WERI-Rb-1 (cell line): ENCODE measurements at regions not wholly inside any gene's neighbourhood (a gene's known extent, or its start where the extent isn't known, plus 50 kb on each side); places are given as distances from the start of the nearest gene placed in this dataset.

Experiments
- DNase-seq: peaks from one replicate; pipeline ENCODE4 v3.0.0-alpha.2; 2020
- H3K27ac ChIP-seq: fragments of 250-450 bp; sonication (Bioruptor Pico); 2 replicates; pipeline ENCODE4 v1.5.1; 2020; ENCODE audit warnings: mild to moderate bottlenecking, moderate library complexity
- H3K27me3 ChIP-seq: fragments of 250-450 bp; sonication (Bioruptor Pico); 2 replicates; pipeline ENCODE4 v1.5.1; 2021; ENCODE audit warnings: mild to moderate bottlenecking, low read depth, moderate library complexity; ENCODE audit not compliant: insufficient read depth, severe bottlenecking
- H3K36me3 ChIP-seq: fragments of 250-450 bp; sonication (Bioruptor Pico); 2 replicates; pipeline ENCODE4 v1.5.1; 2020; ENCODE audit warnings: mild to moderate bottlenecking, moderate library complexity
- H3K4me3 ChIP-seq: 2 replicates; pipeline ENCODE4 v1.5.1; 2011; ENCODE audit warnings: low read depth, mild to moderate bottlenecking, control low read depth, low read length
- H3K9me3 ChIP-seq: fragments of 250-450 bp; sonication (Bioruptor Pico); 2 replicates; pipeline ENCODE4 v1.5.1; 2021; ENCODE audit warnings: mild to moderate bottlenecking, moderate library complexity; ENCODE audit not compliant: severe bottlenecking
- TF ChIP-seq, protein P1 (sequence below): IDR thresholded peaks from 2 replicates; pipeline ENCODE4 v1.5.1; 2011; ENCODE audit warnings: low read depth, mild to moderate bottlenecking, control low read depth, inconsistent platforms, low read length

DNA sequence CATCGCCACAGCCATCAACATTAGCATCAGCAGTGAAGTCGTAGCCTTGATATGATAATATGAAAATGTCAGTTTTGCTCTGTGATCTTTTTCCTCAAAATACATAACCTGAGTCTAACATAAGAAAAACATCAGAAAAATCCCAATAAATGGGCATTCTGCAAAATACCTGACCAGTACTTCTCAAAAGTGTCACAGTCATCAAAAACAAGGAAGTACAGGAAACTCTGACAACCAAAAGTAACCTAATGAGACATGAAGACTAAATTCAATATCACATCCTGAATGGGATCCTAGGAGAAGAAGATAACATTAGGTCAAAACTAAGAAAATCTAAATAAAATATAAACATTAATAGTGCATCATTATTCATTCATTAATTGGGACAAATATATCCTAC lies 1731.0 kb downstream of the SUCLG1 start:
- H3K27me3 ChIP-seq = no peaks in the 10 kb centered on the region
- no peak for DNase-seq
- H3K9me3 ChIP-seq = no peaks in the 10 kb centered on the region
- H3K4me3 ChIP-seq = no peak overlapping the region
- H3K27ac ChIP-seq = no peak overlapping the region
- TF ChIP-seq, protein P1, sequence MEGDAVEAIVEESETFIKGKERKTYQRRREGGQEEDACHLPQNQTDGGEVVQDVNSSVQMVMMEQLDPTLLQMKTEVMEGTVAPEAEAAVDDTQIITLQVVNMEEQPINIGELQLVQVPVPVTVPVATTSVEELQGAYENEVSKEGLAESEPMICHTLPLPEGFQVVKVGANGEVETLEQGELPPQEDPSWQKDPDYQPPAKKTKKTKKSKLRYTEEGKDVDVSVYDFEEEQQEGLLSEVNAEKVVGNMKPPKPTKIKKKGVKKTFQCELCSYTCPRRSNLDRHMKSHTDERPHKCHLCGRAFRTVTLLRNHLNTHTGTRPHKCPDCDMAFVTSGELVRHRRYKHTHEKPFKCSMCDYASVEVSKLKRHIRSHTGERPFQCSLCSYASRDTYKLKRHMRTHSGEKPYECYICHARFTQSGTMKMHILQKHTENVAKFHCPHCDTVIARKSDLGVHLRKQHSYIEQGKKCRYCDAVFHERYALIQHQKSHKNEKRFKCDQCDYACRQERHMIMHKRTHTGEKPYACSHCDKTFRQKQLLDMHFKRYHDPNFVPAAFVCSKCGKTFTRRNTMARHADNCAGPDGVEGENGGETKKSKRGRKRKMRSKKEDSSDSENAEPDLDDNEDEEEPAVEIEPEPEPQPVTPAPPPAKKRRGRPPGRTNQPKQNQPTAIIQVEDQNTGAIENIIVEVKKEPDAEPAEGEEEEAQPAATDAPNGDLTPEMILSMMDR = no peak
- H3K36me3 ChIP-seq = no peaks in the 10 kb centered on the region

- Histone ChIP-seq H3K4me3 (no peak overlapping the region), H3K9me3 (no peaks in the 10 kb centered on the region), H3K27ac (no peak overlapping the region), H3K27me3 (no peaks in the 10 kb centered on the region), H3K36me3 (no peaks in the 10 kb centered on the region)
- TF ChIP-seq, protein P1 = no peak
- no peak for DNase-seq
Observed at GRCh38 chr2:82708681-82709080, 1750.4 kb downstream of the SUCLG1 start.

DNA sequence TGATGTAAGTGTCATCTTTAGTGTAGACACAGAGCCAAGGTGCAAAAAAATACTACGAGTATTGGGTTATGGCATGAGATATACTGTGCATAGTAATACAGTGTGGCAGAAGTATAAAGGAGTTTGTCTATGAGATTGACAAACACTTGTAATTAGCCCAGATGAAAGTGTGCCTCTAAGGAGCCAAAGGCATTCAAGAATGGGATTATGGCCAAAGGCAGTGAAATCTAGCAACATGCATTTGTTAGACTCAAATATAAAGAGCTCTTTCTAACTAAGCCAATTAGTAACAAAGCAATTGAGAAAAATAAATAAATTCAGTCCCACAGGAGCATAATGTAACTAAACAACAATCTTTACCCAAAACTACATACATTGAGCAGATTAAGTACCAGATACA lies 1761.8 kb downstream of the SUCLG1 start:
- DNase-seq = no peak
- no peaks in the 10 kb centered on the region for H3K9me3 ChIP-seq
- no peaks in the 10 kb centered on the region for H3K36me3 ChIP-seq
- H3K4me3 ChIP-seq = no peak overlapping the region
- H3K27ac ChIP-seq = no peak overlapping the region
- TF ChIP-seq, protein P1 = no peak
- no peaks in the 10 kb centered on the region for H3K27me3 ChIP-seq

DNA sequence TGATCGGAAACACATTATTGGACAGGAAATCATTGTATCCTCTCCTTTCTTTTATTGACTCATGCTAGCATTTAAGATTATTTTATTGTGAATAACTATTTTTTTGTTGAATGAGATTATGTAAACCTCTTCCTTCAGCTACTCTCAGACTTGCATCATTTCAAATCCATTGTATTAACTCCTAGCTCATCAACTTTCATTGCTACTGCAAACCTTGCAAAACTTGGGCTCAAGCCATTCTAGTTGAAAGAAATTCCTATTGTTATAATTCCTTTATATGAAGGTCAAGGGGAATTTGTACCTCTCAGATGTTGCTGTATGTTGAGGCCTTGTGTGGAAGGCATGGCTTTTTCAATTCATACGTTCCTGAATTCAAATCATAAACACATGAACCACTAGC lies 1764.6 kb downstream of the SUCLG1 start:
- no peaks in the 10 kb centered on the region for H3K27me3 ChIP-seq
- H3K9me3 ChIP-seq = no peaks in the 10 kb centered on the region
- TF ChIP-seq, protein P1 = no peak
- H3K27ac ChIP-seq = no peak overlapping the region
- DNase-seq = no peak
- no peaks in the 10 kb centered on the region for H3K36me3 ChIP-seq
- H3K4me3 ChIP-seq = no peak overlapping the region

- no peak overlapping the region for H3K4me3 ChIP-seq
- TF ChIP-seq, protein P1 = no peak
- DNase-seq = no peak
- no peaks in the 10 kb centered on the region for H3K9me3 ChIP-seq
- H3K27me3 ChIP-seq = no peaks in the 10 kb centered on the region
- no peak overlapping the region for H3K27ac ChIP-seq
- no peaks in the 10 kb centered on the region for H3K36me3 ChIP-seq
Observed at GRCh38 chr2:82690757-82691411, 1768.2 kb downstream of the SUCLG1 start.

DNA sequence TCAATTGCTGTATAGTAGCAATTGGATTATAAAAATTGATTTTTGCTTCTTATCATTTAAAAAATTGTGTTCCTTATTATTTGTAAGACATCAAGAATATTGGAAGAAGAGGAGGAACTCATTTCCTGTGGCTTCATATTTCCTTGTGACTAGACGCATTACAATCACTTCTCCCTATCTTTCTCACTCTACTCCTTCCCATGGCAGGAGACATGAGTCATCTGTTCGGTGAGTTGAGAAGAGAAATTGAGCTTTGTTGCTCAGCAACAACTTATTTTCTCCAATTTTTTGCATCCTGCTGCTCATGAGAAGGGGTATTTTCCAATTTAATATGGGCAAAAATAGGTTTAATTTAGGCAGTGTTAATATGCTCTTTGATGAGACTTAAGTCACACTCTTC lies 1783.9 kb downstream of the SUCLG1 start:
- H3K27ac ChIP-seq = no peak overlapping the region
- H3K27me3 ChIP-seq = no peaks in the 10 kb centered on the region
- DNase-seq = no peak
- no peaks in the 10 kb centered on the region for H3K9me3 ChIP-seq
- TF ChIP-seq, protein P1 = no peak
- no peak overlapping the region for H3K4me3 ChIP-seq
- no peaks in the 10 kb centered on the region for H3K36me3 ChIP-seq
